CD14-positive monocyte (primary cell): ENCODE measurements at regions not wholly inside any gene's neighbourhood (a gene's known extent, or its start where the extent isn't known, plus 50 kb on each side); places are given as distances from the start of the nearest gene placed in this dataset.

Experiments used
- DNase-seq, 3 donors: peaks; one replicate each; pipeline ENCODE4 v3.0.0-alpha.2; 2011 to 2022
- H2AFZ ChIP-seq: 2 replicates; pipeline ENCODE4 v1.6.0; 2012; ENCODE audit warnings: mild to moderate bottlenecking, low read depth, low read length, inconsistent platforms; ENCODE audit not compliant: insufficient read depth, poor library complexity, severe bottlenecking
- H3K27ac ChIP-seq, 2 donors: 1 replicate in 1 of 2; 2 replicates in 1 of 2; pipeline ENCODE4 v1.5.1; 2012 to 2013; ENCODE audit warnings: low read length in 2 of 2, control low read depth in 1 of 2, inconsistent platforms in 1 of 2, low read depth in 1 of 2, mild to moderate bottlenecking in 1 of 2
- H3K27me3 ChIP-seq, 2 donors: one replicate each; pipeline versions ENCODE4 v1.6.0 to v1.6.1; 2011 to 2013; ENCODE audit warnings: low read length in 2 of 2; ENCODE audit not compliant: control insufficient read depth in 2 of 2, insufficient read depth in 2 of 2
- H3K36me3 ChIP-seq, 2 donors: replicated peaks in 1 of 2; 1 replicate in 1 of 2; 2 replicates in 1 of 2; pipeline versions ENCODE4 v1.5.1 to v1.6.1; 2012 to 2013; ENCODE audit warnings: low read length in 2 of 2, control low read depth in 1 of 2, inconsistent platforms in 1 of 2, mild to moderate bottlenecking in 1 of 2; ENCODE audit not compliant: insufficient read depth in 2 of 2, control insufficient read depth in 1 of 2
- H3K4me1 ChIP-seq, 2 donors: 1 replicate in 1 of 2; 2 replicates in 1 of 2; pipeline versions ENCODE4 v1.5.1 to v1.6.1; 2012 to 2013; ENCODE audit warnings: low read length in 2 of 2, control low read depth in 1 of 2, inconsistent platforms in 1 of 2, mild to moderate bottlenecking in 1 of 2, moderate library complexity in 1 of 2; ENCODE audit not compliant: insufficient read depth in 2 of 2, control insufficient read depth in 1 of 2
- H3K4me2 ChIP-seq: replicated peaks from 2 replicates; pipeline ENCODE3; 2012; ENCODE audit warnings: low read length, moderate library complexity, mild to moderate bottlenecking; ENCODE audit not compliant: poor library complexity, severe bottlenecking; ENCODE audit errors: extremely low read depth
- H3K4me3 ChIP-seq, 3 experiments: fragments of 200-600 bp in 1 of 3; sonication (generic) in 1 of 3; replicated peaks in 1 of 3; 1 replicate in 2 of 3; 2 replicates in 1 of 3; pipeline ENCODE4 v1.5.1; 2011 to 2013; ENCODE audit warnings: low read length in 3 of 3, mild to moderate bottlenecking in 3 of 3, control low read depth in 2 of 3, low read depth in 2 of 3, inconsistent platforms in 1 of 3, moderate library complexity in 1 of 3
- H3K79me2 ChIP-seq: 2 replicates; pipeline ENCODE4 v1.6.0; 2012; ENCODE audit warnings: mild to moderate bottlenecking, control low read depth, inconsistent platforms, low read length, moderate library complexity; ENCODE audit not compliant: insufficient read depth
- H3K9ac ChIP-seq: 2 replicates; pipeline ENCODE4 v1.6.0; 2017; ENCODE audit warnings: low read length, mild to moderate bottlenecking; ENCODE audit not compliant: insufficient read depth, poor library complexity, severe bottlenecking
- H3K9me3 ChIP-seq, 2 donors: replicated peaks in 1 of 2; 1 replicate in 1 of 2; 2 replicates in 1 of 2; pipeline versions ENCODE4 v1.5.1 to v1.6.1; 2012 to 2013; ENCODE audit warnings: low read length in 2 of 2, control low read depth in 1 of 2; ENCODE audit not compliant: control insufficient read depth in 1 of 2, insufficient read depth in 1 of 2
- H4K20me1 ChIP-seq: 2 replicates; pipeline ENCODE4 v1.6.0; 2012; ENCODE audit warnings: mild to moderate bottlenecking, low read length, control low read depth, moderate library complexity; ENCODE audit not compliant: insufficient read depth
- H3K27ac Mint-ChIP-seq, 7 donors: one replicate each; pipeline ENCODE4 v1.8.0; 2020; ENCODE audit warnings: mild to moderate bottlenecking in 7 of 7, mixed read lengths in 7 of 7, moderate library complexity in 6 of 7, inconsistent platforms in 2 of 7
- H3K27me3 Mint-ChIP-seq, 3 donors: one replicate each; pipeline ENCODE4 v1.8.0; 2021 to 2022; ENCODE audit warnings: low read depth in 3 of 3, mild to moderate bottlenecking in 3 of 3, mixed read lengths in 3 of 3, moderate library complexity in 3 of 3, inconsistent platforms in 1 of 3
- H3K36me3 Mint-ChIP-seq, 2 donors: one replicate each; pipeline ENCODE4 v1.8.0; 2020; ENCODE audit warnings: mixed read lengths in 2 of 2, inconsistent platforms in 1 of 2, mild to moderate bottlenecking in 1 of 2
- H3K4me1 Mint-ChIP-seq: one replicate; pipeline ENCODE4 v1.8.0; 2020; ENCODE audit warnings: mild to moderate bottlenecking, mixed read lengths
- H3K4me3 Mint-ChIP-seq, 2 donors: one replicate each; pipeline ENCODE4 v1.8.0; 2020; ENCODE audit warnings: mild to moderate bottlenecking in 2 of 2, mixed read lengths in 2 of 2, moderate library complexity in 1 of 2
- H3K9me3 Mint-ChIP-seq, 7 donors: one replicate each; pipeline ENCODE4 v1.8.0; 2020 to 2022; ENCODE audit warnings: mixed read lengths in 7 of 7, mild to moderate bottlenecking in 6 of 7, moderate library complexity in 6 of 7, inconsistent platforms in 2 of 7
- CTCF ChIP-seq: fragments of 200-600 bp; IDR thresholded peaks from one replicate; pipeline ENCODE4 v1.8.0; 2022; ENCODE audit warnings: antibody characterized with exemption, mild to moderate bottlenecking
- WGBS: methylation state at CpG from one replicate; pipeline ENCODE4 v1.1.5; 2013; ENCODE audit warnings: missing lambda C conversion rate; ENCODE audit not compliant: insufficient coverage; 5-methylcytosine and 5-hydroxymethylcytosine counted together
- intact Hi-C, 2 donors: fragments of 100-400 bp; cut with micrococcal nuclease; formaldehyde crosslinking; loops; one replicate each; pipeline versions ENCODE4 v1.15.0 to v1.15.1; 2023

- H3K27ac ChIP-seq = peak overlapping the region in 1 of 2 donors; percentile 72
Observed at GRCh38 chr2:191612496-191612895, 65.4 kb upstream of the NABP1 start.

GRCh38 chr2:191614759-191615158 lies 63.2 kb upstream of the NABP1 start:
- Histone ChIP-seq H3K9me3 (no peaks in the 10 kb centered on the region), H4K20me1 (no peaks in the 10 kb centered on the region), H3K4me3 (no peak overlapping the region), H3K4me1 (peaks cover 45 to 53% of the 10 kb centered on the region in 2 donors), H3K36me3 (no peaks in the 10 kb centered on the region), H3K27me3 (no peaks in the 10 kb centered on the region), H3K4me2 (no peak overlapping the region), H3K79me2 (no peaks in the 10 kb centered on the region), H3K27ac (no peak overlapping the region), H2AFZ (no peak overlapping the region), H3K9ac (no peak overlapping the region)
- DNase-seq = no peak
- no CpG with 5 or more reads among the region's 3 CpGs for WGBS
- no peak overlapping the region for H3K4me3 Mint-ChIP-seq
- TF ChIP-seq CTCF = no peak
- intact Hi-C loops = loop anchor here in 1 of 2 donors (5.0 kb wide), 2 partner anchors 42 to 732 kb away; partner anchors contain the start of gene GLS
- peaks cover 0 to 2% (median 0%) of the 10 kb centered on the region in 3 donors for H3K27me3 Mint-ChIP-seq
- peaks cover 42% of the 10 kb centered on the region for H3K4me1 Mint-ChIP-seq
- no peaks in the 10 kb centered on the region for H3K36me3 Mint-ChIP-seq
- no peak overlapping the region for H3K27ac Mint-ChIP-seq
- H3K9me3 Mint-ChIP-seq = no peaks in the 10 kb centered on the region

More at GRCh38 chr2:191612496-191612895, 65.4 kb upstream of the NABP1 start:
- Histone ChIP-seq H3K4me1 (peaks cover 33 to 43% of the 10 kb centered on the region in 2 donors), H2AFZ (no peak overlapping the region), H3K79me2 (no peaks in the 10 kb centered on the region), H3K27me3 (no peaks in the 10 kb centered on the region), H4K20me1 (no peaks in the 10 kb centered on the region), H3K4me2 (no peak overlapping the region), H3K36me3 (no peaks in the 10 kb centered on the region), H3K9ac (no peak overlapping the region), H3K9me3 (no peaks in the 10 kb centered on the region), H3K4me3 (no peak overlapping the region)
- no peak for DNase-seq
- peaks cover 0 to 2% (median 0%) of the 10 kb centered on the region in 3 donors for H3K27me3 Mint-ChIP-seq
- peaks cover 29% of the 10 kb centered on the region for H3K4me1 Mint-ChIP-seq
- intact Hi-C loops = loop anchor here in 1 of 2 donors (5.0 kb wide), 1 partner anchor 40 kb away; no protein-coding TSS in a partner anchor
- no peak for TF ChIP-seq CTCF
- 100% methylated on average over 1 of the region's 1 CpG for WGBS
- no peak overlapping the region for H3K4me3 Mint-ChIP-seq
- no peaks in the 10 kb centered on the region for H3K36me3 Mint-ChIP-seq
- peak overlapping the region in 2 of 7 donors; percentile 13 to 95 for H3K27ac Mint-ChIP-seq
- no peaks in the 10 kb centered on the region for H3K9me3 Mint-ChIP-seq
